Breast epithelium (tissue), 3 donors: ENCODE measurements at regions not wholly inside any gene's neighbourhood (a gene's known extent, or its start where the extent isn't known, plus 50 kb on each side); places are given as distances from the start of the nearest gene placed in this dataset.

ENCODE experiments used
- CTCF ChIP-seq, 3 donors: fragments of 450-650 bp; IDR thresholded peaks; one replicate each; pipeline ENCODE4 v1.5.1; 2016 to 2017; ENCODE audit warnings: antibody characterized with exemption in 3 of 3, mild to moderate bottlenecking in 3 of 3, moderate library complexity in 3 of 3
- POLR2A ChIP-seq: fragments of 450-650 bp; IDR thresholded peaks from one replicate; pipeline ENCODE4 v1.6.1; 2016; ENCODE audit warnings: antibody characterized with exemption, mild to moderate bottlenecking, moderate library complexity

- TF ChIP-seq POLR2A: no peak
- no peak for TF ChIP-seq CTCF (IDR thresholded peaks at IDR 0.05)
Observed at GRCh38 chr9:129513282-129513681, 107.6 kb downstream of the C9orf50 start.
